GM10248 (cell line): ENCODE measurements at regions not wholly inside any gene's neighbourhood (a gene's known extent, or its start where the extent isn't known, plus 50 kb on each side); places are given as distances from the start of the nearest gene placed in this dataset.

Experiments used
- CTCF ChIA-PET: fragments of 300-600 bp; sonication (Branson Sonifier 250); formaldehyde crosslinking; extraction: SDS; loops from one replicate; lab custom pipeline; 2021; ENCODE audit warnings: antibody characterized with exemption; lab: Yijun Ruan, JAX
- POLR2A ChIA-PET: fragments of 350-650 bp; sonication (Branson Sonifier 250); formaldehyde crosslinking; extraction: SDS; loops from one replicate; lab custom pipeline; 2020; ENCODE audit warnings: antibody characterized with exemption; lab: Yijun Ruan, JAX
- DNase-seq: peaks from one replicate; pipeline ENCODE4 v3.0.0; 2012; ENCODE audit errors: extremely low spot score
- CTCF ChIP-seq: IDR thresholded peaks from 2 replicates; pipeline ENCODE4 v1.5.1; 2012; ENCODE audit warnings: mild to moderate bottlenecking, low read depth; ENCODE audit errors: extremely low read depth, missing control alignments, control extremely low read depth

DNA sequence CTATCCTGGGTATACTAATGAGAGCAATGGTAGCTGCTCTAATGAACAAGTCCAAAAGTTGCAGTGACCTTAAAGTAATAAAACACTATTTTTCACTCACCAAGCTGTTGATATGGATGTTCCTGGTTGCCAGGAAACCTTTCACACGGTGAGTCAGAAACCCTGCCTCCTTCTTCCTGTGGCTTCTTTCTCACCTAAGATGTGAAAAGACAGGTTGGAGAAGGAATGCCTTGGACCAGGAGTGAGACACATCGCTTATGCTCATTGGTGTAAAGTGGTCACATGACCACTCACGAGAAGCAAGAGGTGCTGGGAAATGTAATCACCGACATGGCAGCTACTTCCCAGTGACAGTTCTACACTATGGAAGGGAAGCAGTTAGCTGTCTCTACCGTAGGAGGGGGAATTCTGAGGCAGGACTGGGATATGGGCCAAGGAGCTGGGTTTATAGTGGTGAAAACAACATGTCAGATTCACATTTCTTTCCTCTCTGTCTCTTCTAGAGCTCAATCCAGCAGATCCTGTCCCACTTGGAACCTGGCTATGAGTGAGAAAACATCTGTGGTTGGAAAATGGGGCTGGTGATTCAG lies 320.4 kb upstream of the KLF4 start:
- no peak for TF ChIP-seq CTCF
- no peak for DNase-seq
- ChIA-PET CTCF (interaction anchor here (2.3 kb wide), 1 partner anchor 10 kb away, joined by 6 read pairs; no protein-coding TSS in a partner anchor), POLR2A (no interaction called here)

- no peak for TF ChIP-seq CTCF
- CTCF ChIA-PET: no interaction called here
- POLR2A ChIA-PET: no interaction called here
- no peak for DNase-seq
Measured at GRCh38 chr9:107807183-107807582, 317.6 kb upstream of the KLF4 start.

DNA sequence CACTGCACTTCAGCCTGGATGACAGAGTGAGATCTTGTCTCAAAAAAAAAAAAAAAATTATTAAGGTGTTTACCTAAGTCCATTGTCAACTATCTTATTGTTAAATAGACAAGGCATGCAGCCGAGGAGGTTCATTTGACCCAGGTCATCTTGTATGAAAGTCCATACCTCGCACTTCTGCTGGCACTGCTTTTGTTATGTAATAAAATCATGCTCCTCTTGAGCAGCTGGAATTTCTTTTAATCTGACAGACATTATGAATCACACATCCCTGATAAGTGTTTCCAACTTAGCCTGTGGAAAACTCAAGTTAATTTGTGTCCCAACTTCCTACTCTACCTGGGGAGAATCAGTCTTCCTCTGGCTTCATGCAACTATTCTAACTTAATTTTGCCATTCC lies 315.6 kb upstream of the KLF4 start:
- ChIA-PET POLR2A (no interaction called here), CTCF (no interaction called here)
- DNase-seq: no peak
- TF ChIP-seq CTCF: no peak

- ChIA-PET POLR2A (no interaction called here), CTCF (no interaction called here)
Measured at GRCh38 chr9:107794259-107794658, 304.7 kb upstream of the KLF4 start.

DNA sequence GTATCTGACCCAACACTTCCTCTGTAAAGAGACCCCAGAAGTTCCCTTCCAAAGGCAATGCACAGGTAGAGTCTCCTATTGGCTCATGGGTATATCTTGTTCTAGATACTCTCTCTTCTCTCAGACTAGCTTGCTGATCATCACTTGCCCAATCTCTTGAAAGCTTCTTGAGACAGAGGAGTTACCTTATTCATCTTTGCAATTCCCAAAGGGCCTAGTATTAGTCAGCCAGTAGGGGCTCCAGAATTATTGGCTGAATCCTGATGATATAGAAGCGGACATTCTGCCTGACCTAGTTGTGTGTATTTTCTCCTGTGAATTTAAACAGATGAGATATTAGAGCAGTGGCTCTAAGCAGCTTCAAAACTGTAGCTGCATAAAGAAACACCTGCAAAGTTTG lies 304.0 kb upstream of the KLF4 start:
- no peak for DNase-seq
- POLR2A ChIA-PET: no interaction called here
- TF ChIP-seq CTCF: no peak
- CTCF ChIA-PET: no interaction called here

More at GRCh38 chr9:107794259-107794658, 304.7 kb upstream of the KLF4 start:
- no peak for DNase-seq
- TF ChIP-seq CTCF: no peak

DNA sequence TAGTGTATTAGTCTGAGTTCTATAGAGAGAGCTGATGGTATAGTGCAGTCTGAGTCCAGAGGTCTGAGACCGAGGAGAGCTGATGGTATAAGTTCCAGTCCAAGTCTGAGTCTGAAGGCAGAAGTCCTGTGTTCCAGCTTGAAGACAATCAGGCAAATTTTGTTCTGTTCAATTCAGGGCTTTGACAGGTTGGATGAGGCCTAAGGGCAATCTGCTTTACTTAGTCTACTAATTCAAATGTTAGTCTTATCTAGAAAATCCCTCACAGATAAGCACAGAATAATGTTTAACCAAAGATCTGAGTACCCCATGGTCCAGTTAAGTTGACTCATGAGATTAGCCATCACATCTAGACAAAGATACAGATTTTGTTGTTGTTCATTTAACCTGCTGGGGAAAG lies 303.0 kb upstream of the KLF4 start:
- CTCF ChIA-PET: no interaction called here
- POLR2A ChIA-PET: no interaction called here
- TF ChIP-seq CTCF: no peak
- no peak for DNase-seq
